HEK293 (cell line): ENCODE measurements at regions not wholly inside any gene's neighbourhood (a gene's known extent, or its start where the extent isn't known, plus 50 kb on each side); places are given as distances from the start of the nearest gene placed in this dataset.

Source experiments
- CTCF ChIA-PET: fragments of 350-600 bp; formaldehyde crosslinking; extraction: SDS; loops from one replicate; lab custom pipeline; 2021; ENCODE audit warnings: antibody characterized with exemption; lab: Yijun Ruan, JAX
- POLR2A ChIA-PET: fragments of 300-600 bp; formaldehyde crosslinking; extraction: SDS; loops from one replicate; lab custom pipeline; 2020; ENCODE audit warnings: antibody characterized with exemption, inconsistent platforms; lab: Yijun Ruan, JAX
- H3K27ac ChIP-seq: fragments of 200-500 bp; sonication (Bioruptor generic); 2 replicates; pipeline ENCODE4 v1.5.1; 2014; ENCODE audit warnings: low read depth, low read length, control low read depth, inconsistent platforms; ENCODE audit errors: extremely low read depth
- H3K36me3 ChIP-seq, 2 experiments: fragments of 200-500 bp in 1 of 2; sonication (Bioruptor generic) in 1 of 2; 1 replicate in 1 of 2; 2 replicates in 1 of 2; pipeline ENCODE4 v1.5.1; 2014 to 2017; ENCODE audit warnings: inconsistent platforms in 2 of 2, low read length in 2 of 2; ENCODE audit not compliant: control insufficient read depth in 2 of 2, insufficient read depth in 1 of 2
- H3K4me1 ChIP-seq: fragments of 200-500 bp; sonication (Bioruptor generic); 2 replicates; pipeline ENCODE4 v1.5.1; 2014; ENCODE audit warnings: mild to moderate bottlenecking, low read length, inconsistent platforms; ENCODE audit not compliant: control insufficient read depth, insufficient read depth
- H3K4me3 ChIP-seq: 2 replicates; pipeline ENCODE4 v1.5.1; 2011; ENCODE audit warnings: low read depth, mild to moderate bottlenecking, control low read depth, low read length, moderate library complexity
- H3K9me3 ChIP-seq: fragments of 200-500 bp; sonication (Bioruptor generic); 2 replicates; pipeline ENCODE4 v1.5.1; 2014; ENCODE audit warnings: low read depth, low read length, inconsistent platforms; ENCODE audit not compliant: control insufficient read depth, insufficient read depth
- BCL11A ChIP-seq: fragments of 450-650 bp; formaldehyde crosslinking; IDR thresholded peaks from 2 replicates; pipeline ENCODE4 v1.5.1; 2016; ENCODE audit warnings: low read depth, missing biosample characterization, missing genetic modification characterization
- HOXA7 ChIP-seq: sonication (generic); formaldehyde crosslinking; IDR thresholded peaks from 2 replicates; pipeline ENCODE4 v1.8.1; 2022; ENCODE audit warnings: missing genetic modification reagents, borderline replicate concordance
- MZF1 ChIP-seq: fragments of 450-650 bp; formaldehyde crosslinking; IDR thresholded peaks from 2 replicates; pipeline ENCODE4 v1.5.1; 2017; ENCODE audit warnings: missing biosample characterization, missing genetic modification characterization, borderline replicate concordance
- RBAK ChIP-seq: fragments of 450-650 bp; formaldehyde crosslinking; IDR thresholded peaks from 2 replicates; pipeline ENCODE4 v1.5.1; 2016; ENCODE audit warnings: missing biosample characterization, missing genetic modification characterization
- ZBTB1 ChIP-seq: fragments of 450-650 bp; formaldehyde crosslinking; IDR thresholded peaks from 2 replicates; pipeline ENCODE4 v1.5.1; 2016; ENCODE audit warnings: missing biosample characterization, missing genetic modification characterization
- ZNF202 ChIP-seq: fragments of 450-650 bp; formaldehyde crosslinking; IDR thresholded peaks from 2 replicates; pipeline ENCODE4 v1.5.1; 2016; ENCODE audit warnings: missing biosample characterization, missing genetic modification characterization, borderline replicate concordance
- ZNF214 ChIP-seq: fragments of 450-650 bp; formaldehyde crosslinking; IDR thresholded peaks from 2 replicates; pipeline ENCODE4 v1.5.1; 2017; ENCODE audit warnings: missing biosample characterization, mild to moderate bottlenecking, missing genetic modification characterization, borderline replicate concordance
- ZNF391 ChIP-seq: fragments of 450-650 bp; formaldehyde crosslinking; IDR thresholded peaks from 2 replicates; pipeline ENCODE4 v1.5.1; 2016; ENCODE audit warnings: low read depth, missing biosample characterization, missing genetic modification characterization, borderline replicate concordance
- ZNF426 ChIP-seq: fragments of 450-650 bp; formaldehyde crosslinking; IDR thresholded peaks from 2 replicates; pipeline ENCODE4 v1.5.1; 2017; ENCODE audit warnings: missing biosample characterization, missing genetic modification characterization, mild to moderate bottlenecking, inconsistent platforms, moderate library complexity
- ZNF48 ChIP-seq: fragments of 450-650 bp; formaldehyde crosslinking; IDR thresholded peaks from 2 replicates; pipeline ENCODE4 v1.5.1; 2016; ENCODE audit warnings: missing biosample characterization, missing genetic modification characterization
- ZNF510 ChIP-seq: fragments of 450-650 bp; formaldehyde crosslinking; IDR thresholded peaks from 2 replicates; pipeline ENCODE4 v1.5.1; 2018; ENCODE audit warnings: mild to moderate bottlenecking, missing genetic modification characterization, missing biosample characterization; ENCODE audit not compliant: insufficient replicate concordance
- ZNF530 ChIP-seq: fragments of 450-650 bp; formaldehyde crosslinking; IDR thresholded peaks from 2 replicates; pipeline ENCODE4 v1.5.1; 2016; ENCODE audit warnings: low read depth, missing biosample characterization, missing genetic modification characterization
- ZNF621 ChIP-seq: fragments of 450-650 bp; formaldehyde crosslinking; IDR thresholded peaks from 2 replicates; pipeline ENCODE4 v1.5.1; 2017; ENCODE audit warnings: missing biosample characterization, missing genetic modification characterization
- ZXDB ChIP-seq: fragments of 450-650 bp; formaldehyde crosslinking; IDR thresholded peaks from 2 replicates; pipeline ENCODE4 v1.5.1; 2016; ENCODE audit warnings: missing biosample characterization, missing genetic modification characterization
- TF ChIP-seq, protein P1 (sequence below): fragments of 450-650 bp; formaldehyde crosslinking; IDR thresholded peaks from 2 replicates; pipeline ENCODE4 v1.5.1; 2016; ENCODE audit warnings: missing biosample characterization, missing genetic modification characterization
- TF ChIP-seq, protein P2 (sequence below): fragments of 450-650 bp; formaldehyde crosslinking; IDR thresholded peaks from 2 replicates; pipeline ENCODE4 v1.5.1; 2016; ENCODE audit warnings: missing biosample characterization, missing genetic modification characterization
- TF ChIP-seq, protein P3 (sequence below): fragments of 450-650 bp; formaldehyde crosslinking; IDR thresholded peaks from 2 replicates; pipeline ENCODE4 v1.5.1; 2016; ENCODE audit warnings: missing biosample characterization, missing genetic modification characterization
- TF ChIP-seq, protein P4 (sequence below): fragments of 450-650 bp; formaldehyde crosslinking; conservative IDR thresholded peaks from 2 replicates; pipeline ENCODE4 v1.5.1; 2016; ENCODE audit warnings: low read depth, missing biosample characterization, missing genetic modification characterization

DNA sequence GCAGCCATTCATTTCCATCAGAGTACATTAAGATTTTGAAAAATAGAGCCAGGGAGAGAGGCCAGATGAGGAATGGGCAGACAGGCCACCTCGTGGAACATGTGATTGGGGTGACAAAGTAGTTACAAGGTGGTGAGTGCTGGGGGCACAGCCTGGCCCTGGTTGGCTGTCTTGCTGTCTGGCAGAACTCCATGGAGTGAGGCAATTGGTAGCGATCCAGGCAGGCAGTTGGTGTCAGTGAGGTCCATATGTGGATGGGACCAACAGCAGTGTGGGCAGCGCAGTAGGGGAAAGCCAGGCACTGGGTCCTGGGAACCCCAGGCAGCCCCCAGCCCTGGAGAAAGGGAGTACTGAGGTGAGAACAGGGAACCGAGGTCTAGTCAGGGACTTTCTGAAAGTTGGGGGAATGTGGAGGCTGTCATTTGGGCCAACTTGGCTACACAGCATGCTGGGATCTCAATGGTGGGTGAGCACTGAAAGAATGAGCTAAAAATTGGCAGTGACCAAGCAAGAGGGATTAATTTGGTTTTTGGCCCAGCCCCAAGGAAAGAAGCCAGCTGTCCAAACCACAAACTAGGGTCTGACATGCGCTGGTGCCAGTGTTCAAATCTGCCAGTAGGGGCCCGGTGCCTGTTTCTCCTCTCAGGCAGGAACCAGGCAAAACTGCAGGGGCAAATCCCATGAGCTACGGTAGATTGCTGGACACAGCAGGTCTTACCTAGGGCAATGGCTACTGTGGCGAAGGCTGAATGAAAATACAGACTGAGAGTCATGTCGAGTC lies 61.4 kb upstream of the E2F3 start:
- no peak for TF ChIP-seq ZNF48 (tag by site-specific recombination)
- no peaks in the 10 kb centered on the region for H3K36me3 ChIP-seq
- no peak overlapping the region for H3K27ac ChIP-seq
- H3K9me3 ChIP-seq = no peaks in the 10 kb centered on the region
- H3K4me3 ChIP-seq = no peak overlapping the region
- ChIA-PET POLR2A (no interaction called here), CTCF (interaction anchor here (0.6 to 1.0 kb wide), 2 partner anchors 22 to 51 kb away, joined by 3 read pairs; no protein-coding TSS in a partner anchor)
- no peaks in the 10 kb centered on the region for H3K4me1 ChIP-seq

DNA sequence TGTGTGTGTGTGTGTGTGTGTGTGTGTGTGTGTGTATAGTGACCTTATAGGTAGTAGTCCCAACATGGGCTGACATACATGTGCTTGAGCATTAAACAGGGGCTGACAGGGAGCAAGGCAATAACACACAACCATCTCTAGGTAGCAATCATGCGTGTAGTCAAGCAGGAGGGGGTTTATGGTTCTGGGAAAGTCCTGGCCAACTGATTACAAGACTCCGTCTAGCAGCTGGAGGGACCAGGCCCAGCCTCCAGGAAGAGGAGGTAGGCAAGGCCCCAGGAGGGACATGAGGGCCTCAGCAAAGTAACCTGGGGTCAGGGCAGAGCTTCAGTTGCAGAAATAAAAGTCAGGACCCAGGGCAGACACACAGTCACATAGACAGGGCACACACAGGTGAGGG lies 60.6 kb upstream of the E2F3 start:
- Histone ChIP-seq H3K4me3 (no peak overlapping the region), H3K4me1 (no peaks in the 10 kb centered on the region), H3K9me3 (no peaks in the 10 kb centered on the region), H3K36me3 (no peaks in the 10 kb centered on the region), H3K27ac (no peak overlapping the region)
- ChIA-PET CTCF (interaction anchor here (0.6 to 0.7 kb wide), 2 partner anchors 9 to 186 kb away, joined by 3 read pairs; no protein-coding TSS in a partner anchor), POLR2A (no interaction called here)
- TF ChIP-seq, protein P1, sequence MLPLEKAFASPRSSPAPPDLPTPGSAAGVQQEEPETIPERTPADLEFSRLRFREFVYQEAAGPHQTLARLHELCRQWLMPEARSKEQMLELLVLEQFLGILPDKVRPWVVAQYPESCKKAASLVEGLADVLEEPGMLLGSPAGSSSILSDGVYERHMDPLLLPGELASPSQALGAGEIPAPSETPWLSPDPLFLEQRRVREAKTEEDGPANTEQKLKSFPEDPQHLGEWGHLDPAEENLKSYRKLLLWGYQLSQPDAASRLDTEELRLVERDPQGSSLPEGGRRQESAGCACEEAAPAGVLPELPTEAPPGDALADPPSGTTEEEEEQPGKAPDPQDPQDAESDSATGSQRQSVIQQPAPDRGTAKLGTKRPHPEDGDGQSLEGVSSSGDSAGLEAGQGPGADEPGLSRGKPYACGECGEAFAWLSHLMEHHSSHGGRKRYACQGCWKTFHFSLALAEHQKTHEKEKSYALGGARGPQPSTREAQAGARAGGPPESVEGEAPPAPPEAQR = no peak
- TF ChIP-seq ZNF530 (tag by site-specific recombination) = no peak

DNA sequence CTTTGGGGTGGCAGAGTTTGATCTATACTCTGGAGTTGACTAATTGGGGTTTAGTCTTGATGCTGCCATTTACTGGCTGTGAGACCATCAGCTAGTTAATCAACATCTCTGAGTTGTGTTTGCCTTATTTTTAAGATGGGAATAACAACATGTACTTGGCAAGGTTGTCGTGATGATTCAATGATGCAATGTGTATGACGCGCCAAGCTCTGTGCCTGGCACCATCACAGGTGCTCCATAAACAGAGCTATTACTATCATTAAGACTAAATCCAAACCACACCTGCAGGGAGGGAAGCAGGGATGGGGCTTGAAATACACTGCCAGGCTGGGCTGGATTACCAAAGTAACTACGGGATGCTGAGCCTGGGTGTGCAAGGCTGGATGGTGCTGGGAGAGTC lies 60.1 kb upstream of the E2F3 start:
- Histone ChIP-seq H3K4me1 (no peaks in the 10 kb centered on the region), H3K27ac (no peak overlapping the region), H3K36me3 (no peaks in the 10 kb centered on the region), H3K9me3 (no peaks in the 10 kb centered on the region)
- CTCF ChIA-PET = interaction anchor here (0.6 to 0.7 kb wide), 3 partner anchors 8 to 186 kb away, joined by 3 read pairs; no protein-coding TSS in a partner anchor
- TF ChIP-seq, protein P2, sequence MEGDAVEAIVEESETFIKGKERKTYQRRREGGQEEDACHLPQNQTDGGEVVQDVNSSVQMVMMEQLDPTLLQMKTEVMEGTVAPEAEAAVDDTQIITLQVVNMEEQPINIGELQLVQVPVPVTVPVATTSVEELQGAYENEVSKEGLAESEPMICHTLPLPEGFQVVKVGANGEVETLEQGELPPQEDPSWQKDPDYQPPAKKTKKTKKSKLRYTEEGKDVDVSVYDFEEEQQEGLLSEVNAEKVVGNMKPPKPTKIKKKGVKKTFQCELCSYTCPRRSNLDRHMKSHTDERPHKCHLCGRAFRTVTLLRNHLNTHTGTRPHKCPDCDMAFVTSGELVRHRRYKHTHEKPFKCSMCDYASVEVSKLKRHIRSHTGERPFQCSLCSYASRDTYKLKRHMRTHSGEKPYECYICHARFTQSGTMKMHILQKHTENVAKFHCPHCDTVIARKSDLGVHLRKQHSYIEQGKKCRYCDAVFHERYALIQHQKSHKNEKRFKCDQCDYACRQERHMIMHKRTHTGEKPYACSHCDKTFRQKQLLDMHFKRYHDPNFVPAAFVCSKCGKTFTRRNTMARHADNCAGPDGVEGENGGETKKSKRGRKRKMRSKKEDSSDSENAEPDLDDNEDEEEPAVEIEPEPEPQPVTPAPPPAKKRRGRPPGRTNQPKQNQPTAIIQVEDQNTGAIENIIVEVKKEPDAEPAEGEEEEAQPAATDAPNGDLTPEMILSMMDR (tag by site-specific recombination) = no peak
- TF ChIP-seq ZNF621 (tag by site-specific recombination) = no peak
- TF ChIP-seq MZF1 (tag by site-specific recombination) = no peak
- no peak for TF ChIP-seq ZNF426 (tag by site-specific recombination)
- TF ChIP-seq ZNF214 = no peak
- TF ChIP-seq BCL11A (tag by site-specific recombination) = no peak
- TF ChIP-seq ZNF391 (tag by site-specific recombination) = no peak
- TF ChIP-seq HOXA7 = no peak
- no peak for TF ChIP-seq ZNF202 (tag by site-specific recombination)
- no peak for TF ChIP-seq ZNF510 (tag by site-specific recombination)
- TF ChIP-seq ZBTB1 (tag by site-specific recombination) = no peak
- TF ChIP-seq, protein P3, sequence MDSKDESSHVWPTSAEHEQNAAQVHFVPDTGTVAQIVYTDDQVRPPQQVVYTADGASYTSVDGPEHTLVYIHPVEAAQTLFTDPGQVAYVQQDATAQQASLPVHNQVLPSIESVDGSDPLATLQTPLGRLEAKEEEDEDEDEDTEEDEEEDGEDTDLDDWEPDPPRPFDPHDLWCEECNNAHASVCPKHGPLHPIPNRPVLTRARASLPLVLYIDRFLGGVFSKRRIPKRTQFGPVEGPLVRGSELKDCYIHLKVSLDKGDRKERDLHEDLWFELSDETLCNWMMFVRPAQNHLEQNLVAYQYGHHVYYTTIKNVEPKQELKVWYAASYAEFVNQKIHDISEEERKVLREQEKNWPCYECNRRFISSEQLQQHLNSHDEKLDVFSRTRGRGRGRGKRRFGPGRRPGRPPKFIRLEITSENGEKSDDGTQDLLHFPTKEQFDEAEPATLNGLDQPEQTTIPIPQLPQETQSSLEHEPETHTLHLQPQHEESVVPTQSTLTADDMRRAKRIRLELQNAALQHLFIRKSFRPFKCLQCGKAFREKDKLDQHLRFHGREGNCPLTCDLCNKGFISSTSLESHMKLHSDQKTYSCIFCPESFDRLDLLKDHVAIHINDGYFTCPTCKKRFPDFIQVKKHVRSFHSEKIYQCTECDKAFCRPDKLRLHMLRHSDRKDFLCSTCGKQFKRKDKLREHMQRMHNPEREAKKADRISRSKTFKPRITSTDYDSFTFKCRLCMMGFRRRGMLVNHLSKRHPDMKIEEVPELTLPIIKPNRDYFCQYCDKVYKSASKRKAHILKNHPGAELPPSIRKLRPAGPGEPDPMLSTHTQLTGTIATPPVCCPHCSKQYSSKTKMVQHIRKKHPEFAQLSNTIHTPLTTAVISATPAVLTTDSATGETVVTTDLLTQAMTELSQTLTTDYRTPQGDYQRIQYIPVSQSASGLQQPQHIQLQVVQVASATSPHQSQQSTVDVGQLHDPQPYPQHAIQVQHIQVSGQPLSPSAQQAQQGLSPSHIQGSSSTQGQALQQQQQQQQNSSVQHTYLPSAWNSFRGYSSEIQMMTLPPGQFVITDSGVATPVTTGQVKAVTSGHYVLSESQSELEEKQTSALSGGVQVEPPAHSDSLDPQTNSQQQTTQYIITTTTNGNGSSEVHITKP (tag by site-specific recombination) = no peak
- TF ChIP-seq RBAK (tag by site-specific recombination) = no peak
- TF ChIP-seq, protein P4, sequence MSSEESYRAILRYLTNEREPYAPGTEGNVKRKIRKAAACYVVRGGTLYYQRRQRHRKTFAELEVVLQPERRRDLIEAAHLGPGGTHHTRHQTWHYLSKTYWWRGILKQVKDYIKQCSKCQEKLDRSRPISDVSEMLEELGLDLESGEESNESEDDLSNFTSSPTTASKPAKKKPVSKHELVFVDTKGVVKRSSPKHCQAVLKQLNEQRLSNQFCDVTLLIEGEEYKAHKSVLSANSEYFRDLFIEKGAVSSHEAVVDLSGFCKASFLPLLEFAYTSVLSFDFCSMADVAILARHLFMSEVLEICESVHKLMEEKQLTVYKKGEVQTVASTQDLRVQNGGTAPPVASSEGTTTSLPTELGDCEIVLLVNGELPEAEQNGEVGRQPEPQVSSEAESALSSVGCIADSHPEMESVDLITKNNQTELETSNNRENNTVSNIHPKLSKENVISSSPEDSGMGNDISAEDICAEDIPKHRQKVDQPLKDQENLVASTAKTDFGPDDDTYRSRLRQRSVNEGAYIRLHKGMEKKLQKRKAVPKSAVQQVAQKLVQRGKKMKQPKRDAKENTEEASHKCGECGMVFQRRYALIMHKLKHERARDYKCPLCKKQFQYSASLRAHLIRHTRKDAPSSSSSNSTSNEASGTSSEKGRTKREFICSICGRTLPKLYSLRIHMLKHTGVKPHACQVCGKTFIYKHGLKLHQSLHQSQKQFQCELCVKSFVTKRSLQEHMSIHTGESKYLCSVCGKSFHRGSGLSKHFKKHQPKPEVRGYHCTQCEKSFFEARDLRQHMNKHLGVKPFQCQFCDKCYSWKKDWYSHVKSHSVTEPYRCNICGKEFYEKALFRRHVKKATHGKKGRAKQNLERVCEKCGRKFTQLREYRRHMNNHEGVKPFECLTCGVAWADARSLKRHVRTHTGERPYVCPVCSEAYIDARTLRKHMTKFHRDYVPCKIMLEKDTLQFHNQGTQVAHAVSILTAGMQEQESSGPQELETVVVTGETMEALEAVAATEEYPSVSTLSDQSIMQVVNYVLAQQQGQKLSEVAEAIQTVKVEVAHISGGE (tag by site-specific recombination) = no peak
- TF ChIP-seq ZXDB (tag by site-specific recombination) = no peak
- TF ChIP-seq, all 188 proteins: peak for 0
- POLR2A ChIA-PET = no interaction called here
- H3K4me3 ChIP-seq = no peak overlapping the region
